CD4-positive, CD25-positive, alpha-beta regulatory T cell (primary cell): ENCODE measurements at regions not wholly inside any gene's neighbourhood (a gene's known extent, or its start where the extent isn't known, plus 50 kb on each side); places are given as distances from the start of the nearest gene placed in this dataset.

ENCODE experiments used
- ATAC-seq, 2 donors: fragments of 150-1000 bp; cut with Tn5 transposase; one replicate each; pipeline ENCODE4 v1.10.0; 2021; ENCODE audit warnings: low read depth in 2 of 2, moderate number of reproducible peaks in 2 of 2, moderate library complexity in 1 of 2
- DNase-seq, 3 donors: peaks; one replicate each; pipeline versions ENCODE4 v3.0.0 to v3.0.0-alpha.2; 2012 to 2022; ENCODE audit warnings: mixed read lengths in 1 of 3
- H3K27ac ChIP-seq: one replicate; pipeline ENCODE4 v1.7.0; 2013; ENCODE audit warnings: mild to moderate bottlenecking, low read length; ENCODE audit not compliant: insufficient read depth, poor library complexity, severe bottlenecking
- H3K27me3 ChIP-seq: one replicate; pipeline ENCODE4 v1.7.0; 2013; ENCODE audit warnings: low read length; ENCODE audit not compliant: control insufficient read depth, insufficient read depth
- H3K36me3 ChIP-seq: one replicate; pipeline ENCODE4 v1.7.0; 2013; ENCODE audit warnings: mild to moderate bottlenecking, low read length, moderate library complexity; ENCODE audit not compliant: control insufficient read depth, insufficient read depth
- H3K4me1 ChIP-seq: 2 replicates; pipeline ENCODE4 v1.7.0; 2013; ENCODE audit warnings: mild to moderate bottlenecking, low read length; ENCODE audit not compliant: insufficient read depth, control insufficient read depth, poor library complexity, severe bottlenecking
- H3K4me3 ChIP-seq: one replicate; pipeline ENCODE4 v1.7.0; 2013; ENCODE audit warnings: low read depth, mild to moderate bottlenecking, low read length, moderate library complexity
- H3K9me3 ChIP-seq, 2 experiments: 1 replicate in 1 of 2; 2 replicates in 1 of 2; pipeline ENCODE4 v1.7.0; 2013; ENCODE audit warnings: low read length in 2 of 2, mild to moderate bottlenecking in 1 of 2, moderate library complexity in 1 of 2; ENCODE audit not compliant: control insufficient read depth in 2 of 2
- H3K27ac Mint-ChIP-seq, 3 donors: one replicate each; pipeline ENCODE4 v1.8.0; 2020 to 2022; ENCODE audit warnings: mild to moderate bottlenecking in 3 of 3, mixed read lengths in 3 of 3, moderate library complexity in 2 of 3
- H3K27me3 Mint-ChIP-seq: one replicate; pipeline ENCODE4 v1.8.0; 2022; ENCODE audit warnings: mild to moderate bottlenecking, mixed read lengths
- H3K36me3 Mint-ChIP-seq: one replicate; pipeline ENCODE4 v1.8.0; 2020; ENCODE audit warnings: mixed read lengths
- H3K4me1 Mint-ChIP-seq, 4 donors: one replicate each; pipeline ENCODE4 v1.8.0; 2020 to 2022; ENCODE audit warnings: mixed read lengths in 4 of 4, mild to moderate bottlenecking in 1 of 4
- H3K4me3 Mint-ChIP-seq, 4 donors: one replicate each; pipeline ENCODE4 v1.8.0; 2020 to 2022; ENCODE audit warnings: mild to moderate bottlenecking in 4 of 4, mixed read lengths in 4 of 4, moderate library complexity in 3 of 4
- H3K9me3 Mint-ChIP-seq, 7 donors: one replicate each; pipeline ENCODE4 v1.8.0; 2020 to 2022; ENCODE audit warnings: mixed read lengths in 7 of 7, mild to moderate bottlenecking in 3 of 7, moderate library complexity in 2 of 7

GRCh38 chr2:120480346-120480902, 134.5 kb downstream of the INHBB start:
- Histone ChIP-seq H3K4me1 (no peaks in the 10 kb centered on the region), H3K27ac (no peak overlapping the region), H3K4me3 (no peak overlapping the region), H3K9me3 (no peaks in the 10 kb centered on the region), H3K36me3 (no peaks in the 10 kb centered on the region), H3K27me3 (no peaks in the 10 kb centered on the region)
- Mint-ChIP-seq H3K4me3 (no peak overlapping the region), H3K36me3 (no peaks in the 10 kb centered on the region), H3K27ac (no peak overlapping the region), H3K4me1 (no peaks in the 10 kb centered on the region), H3K9me3 (no peaks in the 10 kb centered on the region), H3K27me3 (no peaks in the 10 kb centered on the region)
- DNase-seq (no peak), ATAC-seq (no peak)

DNA sequence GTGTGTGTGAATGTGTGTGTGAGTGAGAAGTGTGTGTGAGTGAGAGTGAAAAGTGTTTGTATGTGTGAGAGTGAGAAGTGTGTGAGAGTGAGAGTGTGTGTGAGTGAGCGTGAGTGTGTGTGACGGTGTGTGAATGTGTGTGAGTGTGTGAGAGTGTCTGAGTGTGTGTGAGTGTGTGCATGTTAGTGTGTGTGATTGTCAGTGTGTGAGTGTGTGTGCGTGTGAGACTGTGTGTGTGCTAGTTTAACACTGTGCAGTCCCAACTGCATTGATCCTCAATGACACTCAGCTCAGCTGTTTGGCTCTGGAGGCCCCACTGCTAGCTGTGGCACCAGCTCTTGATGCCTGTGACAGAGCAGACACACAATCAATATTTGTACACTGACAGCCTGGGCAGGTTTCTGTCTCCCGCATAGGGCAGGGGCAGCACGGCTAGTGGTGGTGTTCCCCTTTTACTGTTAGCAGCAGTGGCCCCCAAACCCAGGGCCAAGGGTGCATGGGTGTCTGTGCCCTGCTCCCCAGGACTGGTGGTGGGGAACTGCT, 135.0 kb downstream of the INHBB start:
- no peak overlapping the region for H3K27ac Mint-ChIP-seq
- no peak overlapping the region for H3K4me3 Mint-ChIP-seq
- DNase-seq (no peak), ATAC-seq (no peak)
- Histone ChIP-seq H3K27ac (no peak overlapping the region), H3K9me3 (no peaks in the 10 kb centered on the region), H3K4me3 (no peak overlapping the region), H3K4me1 (no peaks in the 10 kb centered on the region), H3K36me3 (no peaks in the 10 kb centered on the region), H3K27me3 (no peaks in the 10 kb centered on the region)
- no peaks in the 10 kb centered on the region for H3K36me3 Mint-ChIP-seq
- H3K9me3 Mint-ChIP-seq, result no peaks in the 10 kb centered on the region
- no peaks in the 10 kb centered on the region for H3K27me3 Mint-ChIP-seq
- no peaks in the 10 kb centered on the region for H3K4me1 Mint-ChIP-seq

DNA sequence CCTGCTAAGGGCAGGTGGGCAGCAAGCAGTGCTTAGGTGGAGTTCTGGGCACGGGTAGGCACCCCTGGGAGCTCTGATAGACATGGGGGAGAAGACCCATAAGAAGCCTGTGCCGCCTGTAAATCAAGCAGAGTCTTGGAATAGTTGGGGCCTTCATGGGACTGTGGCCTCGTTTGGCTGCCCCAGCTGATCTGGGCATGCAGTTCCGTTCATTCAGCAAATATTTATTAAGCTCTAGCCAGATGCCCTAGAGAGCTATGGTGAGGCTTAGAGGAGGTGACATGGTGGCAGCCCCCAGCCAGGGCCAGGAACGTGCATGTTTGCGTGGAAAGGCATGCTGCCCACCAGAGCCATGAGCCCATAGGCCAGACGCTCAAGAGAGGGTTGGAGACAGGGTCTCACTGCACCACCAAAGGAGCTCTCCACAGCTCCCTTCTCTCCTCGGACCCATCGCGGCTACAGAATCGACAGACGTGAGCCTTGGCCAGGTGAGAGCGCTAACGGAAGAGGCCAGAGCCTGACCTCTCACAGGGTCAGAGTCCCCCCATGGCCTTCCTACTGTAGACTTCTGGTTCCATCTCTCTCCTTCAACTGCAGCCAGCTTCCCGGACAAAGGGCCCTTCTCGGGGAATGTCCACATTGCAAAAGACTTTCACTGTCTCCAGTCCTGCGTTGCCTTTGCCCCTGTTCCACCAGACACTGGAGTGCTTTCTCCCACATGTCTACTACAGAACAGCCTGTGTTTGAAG, 135.7 kb downstream of the INHBB start:
- Histone ChIP-seq H3K4me3 (no peak overlapping the region), H3K9me3 (no peaks in the 10 kb centered on the region), H3K27ac (no peak overlapping the region), H3K27me3 (no peaks in the 10 kb centered on the region), H3K4me1 (no peaks in the 10 kb centered on the region), H3K36me3 (no peaks in the 10 kb centered on the region)
- no peaks in the 10 kb centered on the region for H3K27me3 Mint-ChIP-seq
- peaks cover 0 to 1% (median 0%) of the 10 kb centered on the region in 7 donors for H3K9me3 Mint-ChIP-seq
- H3K36me3 Mint-ChIP-seq, result no peaks in the 10 kb centered on the region
- no peak overlapping the region for H3K4me3 Mint-ChIP-seq
- H3K27ac Mint-ChIP-seq, result no peak overlapping the region
- ATAC-seq (no peak), DNase-seq (no peak)
- no peaks in the 10 kb centered on the region for H3K4me1 Mint-ChIP-seq

DNA sequence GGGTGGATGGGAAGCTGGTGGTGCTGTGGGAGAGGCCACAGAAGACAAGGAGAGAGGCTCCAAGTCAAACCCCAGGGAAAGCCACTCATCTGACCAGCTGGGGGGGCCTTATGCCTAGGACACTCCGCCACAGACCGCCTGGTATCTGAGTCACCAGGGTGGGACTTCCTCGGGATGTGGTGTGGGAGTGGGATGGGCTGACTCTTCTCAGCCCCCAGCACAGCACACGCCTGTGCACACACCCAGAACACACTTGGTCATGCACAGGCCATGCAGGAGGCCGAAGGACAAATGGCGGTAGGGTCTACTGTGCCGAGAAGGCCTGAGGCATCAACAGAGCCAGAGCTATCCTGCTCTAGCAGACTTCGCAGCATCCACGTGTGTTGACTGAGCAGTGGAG, 136.4 kb downstream of the INHBB start:
- H3K36me3 ChIP-seq, result no peaks in the 10 kb centered on the region
- no peak overlapping the region for H3K27ac Mint-ChIP-seq
- H3K4me1 ChIP-seq, result no peaks in the 10 kb centered on the region
- no peak overlapping the region for H3K4me3 Mint-ChIP-seq
- H3K36me3 Mint-ChIP-seq, result no peaks in the 10 kb centered on the region
- H3K27me3 Mint-ChIP-seq, result no peaks in the 10 kb centered on the region
- no peaks in the 10 kb centered on the region for H3K27me3 ChIP-seq
- DNase-seq, result no peak
- no peaks in the 10 kb centered on the region for H3K4me1 Mint-ChIP-seq
- H3K9me3 Mint-ChIP-seq, result peaks cover 0 to 1% (median 0%) of the 10 kb centered on the region in 7 donors
- H3K4me3 ChIP-seq, result no peak overlapping the region
- no peak for ATAC-seq
- H3K27ac ChIP-seq, result no peak overlapping the region
- no peaks in the 10 kb centered on the region for H3K9me3 ChIP-seq

- Histone ChIP-seq H3K27me3 (no peaks in the 10 kb centered on the region), H3K4me3 (no peak overlapping the region), H3K27ac (no peak overlapping the region), H3K9me3 (no peaks in the 10 kb centered on the region), H3K4me1 (no peaks in the 10 kb centered on the region), H3K36me3 (no peaks in the 10 kb centered on the region)
- H3K4me3 Mint-ChIP-seq, result no peak overlapping the region
- no peaks in the 10 kb centered on the region for H3K36me3 Mint-ChIP-seq
- DNase-seq (no peak), ATAC-seq (no peak)
- H3K27me3 Mint-ChIP-seq, result no peaks in the 10 kb centered on the region
- peak overlapping the region in 1 of 3 donors; percentile 48 for H3K27ac Mint-ChIP-seq
- peaks cover 0 to 1% (median 0%) of the 10 kb centered on the region in 7 donors for H3K9me3 Mint-ChIP-seq
- H3K4me1 Mint-ChIP-seq, result no peaks in the 10 kb centered on the region
These were observed 137.4 kb downstream of the INHBB start for GRCh38 chr2:120483355-120483754.

- no peaks in the 10 kb centered on the region for H3K9me3 ChIP-seq
- Mint-ChIP-seq H3K4me1 (no peaks in the 10 kb centered on the region), H3K27ac (no peak overlapping the region), H3K9me3 (peaks cover 0 to 1% (median 0%) of the 10 kb centered on the region in 7 donors), H3K36me3 (no peaks in the 10 kb centered on the region), H3K27me3 (no peaks in the 10 kb centered on the region), H3K4me3 (no peak overlapping the region)
- no peak overlapping the region for H3K4me3 ChIP-seq
- no peak overlapping the region for H3K27ac ChIP-seq
- H3K27me3 ChIP-seq, result no peaks in the 10 kb centered on the region
- H3K36me3 ChIP-seq, result no peaks in the 10 kb centered on the region
- no peak for ATAC-seq
- DNase-seq, result no peak
- no peaks in the 10 kb centered on the region for H3K4me1 ChIP-seq
These were observed 139.2 kb downstream of the INHBB start for GRCh38 chr2:120485096-120485495.

DNA sequence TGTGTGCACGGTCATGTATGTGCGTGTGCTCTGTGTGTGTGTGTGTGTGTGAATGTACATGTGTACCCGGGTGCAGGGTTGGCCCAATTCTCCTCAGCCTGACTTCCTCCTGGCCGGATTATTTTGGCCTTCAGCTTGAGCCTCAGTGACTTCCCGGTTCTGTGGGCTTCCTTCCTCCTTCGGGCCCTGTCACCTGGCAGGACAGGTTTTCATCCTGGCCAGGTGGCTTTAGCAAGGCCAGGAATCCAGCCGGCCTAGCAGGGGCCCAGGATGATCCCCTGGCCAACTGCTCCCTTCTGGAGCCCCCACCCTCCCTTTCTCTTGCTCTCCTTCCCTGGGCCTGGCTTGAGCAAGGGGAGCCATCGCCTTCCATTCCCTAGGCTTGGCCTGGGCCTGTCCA, 140.5 kb downstream of the INHBB start:
- H3K36me3 Mint-ChIP-seq, result no peaks in the 10 kb centered on the region
- Histone ChIP-seq H3K4me1 (no peaks in the 10 kb centered on the region), H3K36me3 (no peaks in the 10 kb centered on the region), H3K27ac (no peak overlapping the region), H3K4me3 (no peak overlapping the region), H3K27me3 (no peaks in the 10 kb centered on the region), H3K9me3 (no peaks in the 10 kb centered on the region)
- H3K9me3 Mint-ChIP-seq, result peaks cover 0 to 1% (median 0%) of the 10 kb centered on the region in 7 donors
- no peak overlapping the region for H3K4me3 Mint-ChIP-seq
- DNase-seq (no peak), ATAC-seq (no peak)
- no peak overlapping the region for H3K27ac Mint-ChIP-seq
- H3K4me1 Mint-ChIP-seq, result no peaks in the 10 kb centered on the region
- H3K27me3 Mint-ChIP-seq, result no peaks in the 10 kb centered on the region

DNA sequence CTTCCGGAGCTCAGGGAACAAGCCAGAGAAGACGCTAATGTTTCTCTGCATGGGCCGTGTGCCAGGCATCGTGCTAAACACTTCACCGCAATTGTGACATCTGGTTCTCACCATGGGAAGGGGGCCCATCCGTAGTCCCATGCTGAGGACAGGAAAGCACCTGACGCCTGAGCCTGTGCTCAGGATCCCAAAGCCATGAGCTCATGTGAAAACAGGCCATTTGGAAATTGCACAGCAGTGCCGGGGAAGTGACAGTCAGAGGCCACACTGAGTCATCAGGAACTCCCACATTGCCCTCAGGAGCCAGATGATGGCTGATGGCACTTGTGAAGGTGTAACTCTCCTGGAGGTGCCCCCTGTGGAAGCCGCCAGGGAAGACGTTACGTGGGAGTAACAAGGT, 141.0 kb downstream of the INHBB start:
- H3K9me3 Mint-ChIP-seq, result peaks cover 0 to 1% (median 0%) of the 10 kb centered on the region in 7 donors

More for the DNA sequence above, 141.0 kb downstream of the INHBB start:
- Mint-ChIP-seq H3K27me3 (no peaks in the 10 kb centered on the region), H3K4me1 (no peaks in the 10 kb centered on the region), H3K27ac (no peak overlapping the region), H3K4me3 (no peak overlapping the region), H3K36me3 (no peaks in the 10 kb centered on the region)
- Histone ChIP-seq H3K4me1 (no peaks in the 10 kb centered on the region), H3K27ac (no peak overlapping the region), H3K36me3 (no peaks in the 10 kb centered on the region), H3K4me3 (no peak overlapping the region), H3K9me3 (no peaks in the 10 kb centered on the region), H3K27me3 (no peaks in the 10 kb centered on the region)
- DNase-seq, result no peak
- no peak for ATAC-seq
